Fibroblast of the aortic adventitia (primary cell): ENCODE measurements at regions not wholly inside any gene's neighbourhood (a gene's known extent, or its start where the extent isn't known, plus 50 kb on each side); places are given as distances from the start of the nearest gene placed in this dataset.
A peak's percentile ranks its signal among the peaks of the same experiment; 100 is the strongest.
"Not testable (repeated sequence)": the region's sequence is repeated elsewhere in the genome, so short reads cannot be mapped to it uniquely, and the experiment has no call there.

ENCODE experiments used
- DNase-seq: peaks from one replicate; pipeline ENCODE4 v3.0.0-alpha.2; 2010; ENCODE audit warnings: low read depth
- H3K4me3 ChIP-seq: 2 replicates; pipeline ENCODE4 v1.5.1; 2011; ENCODE audit warnings: low read depth, mild to moderate bottlenecking, control low read depth, low read length, moderate library complexity
- TF ChIP-seq, protein P1 (sequence below): IDR thresholded peaks from 2 replicates; pipeline ENCODE4 v1.5.1; 2011; ENCODE audit warnings: mild to moderate bottlenecking, low read length, control low read depth, inconsistent platforms; ENCODE audit not compliant: insufficient read depth

DNA sequence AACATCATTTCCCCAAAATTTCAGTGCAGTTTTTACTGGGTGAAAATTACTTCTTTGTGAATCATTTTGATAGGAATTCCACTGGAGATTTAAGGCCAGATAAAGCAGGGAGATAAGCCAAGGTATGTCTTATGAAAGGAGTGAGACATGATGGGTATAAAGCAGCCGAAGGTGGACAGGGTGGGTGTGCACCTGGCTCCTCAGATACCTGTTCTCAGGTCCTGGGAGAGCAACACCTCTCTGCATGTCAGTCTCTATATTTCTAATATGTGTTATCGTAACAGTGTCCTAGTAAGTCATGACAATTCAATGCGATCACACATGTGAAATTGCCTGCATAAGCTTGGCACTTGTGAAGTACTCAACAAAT lies 768.8 kb downstream of the RNF144A start:
- DNase-seq = no peak
- TF ChIP-seq, protein P1, sequence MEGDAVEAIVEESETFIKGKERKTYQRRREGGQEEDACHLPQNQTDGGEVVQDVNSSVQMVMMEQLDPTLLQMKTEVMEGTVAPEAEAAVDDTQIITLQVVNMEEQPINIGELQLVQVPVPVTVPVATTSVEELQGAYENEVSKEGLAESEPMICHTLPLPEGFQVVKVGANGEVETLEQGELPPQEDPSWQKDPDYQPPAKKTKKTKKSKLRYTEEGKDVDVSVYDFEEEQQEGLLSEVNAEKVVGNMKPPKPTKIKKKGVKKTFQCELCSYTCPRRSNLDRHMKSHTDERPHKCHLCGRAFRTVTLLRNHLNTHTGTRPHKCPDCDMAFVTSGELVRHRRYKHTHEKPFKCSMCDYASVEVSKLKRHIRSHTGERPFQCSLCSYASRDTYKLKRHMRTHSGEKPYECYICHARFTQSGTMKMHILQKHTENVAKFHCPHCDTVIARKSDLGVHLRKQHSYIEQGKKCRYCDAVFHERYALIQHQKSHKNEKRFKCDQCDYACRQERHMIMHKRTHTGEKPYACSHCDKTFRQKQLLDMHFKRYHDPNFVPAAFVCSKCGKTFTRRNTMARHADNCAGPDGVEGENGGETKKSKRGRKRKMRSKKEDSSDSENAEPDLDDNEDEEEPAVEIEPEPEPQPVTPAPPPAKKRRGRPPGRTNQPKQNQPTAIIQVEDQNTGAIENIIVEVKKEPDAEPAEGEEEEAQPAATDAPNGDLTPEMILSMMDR = no peak
- H3K4me3 ChIP-seq = no peak overlapping the region

GRCh38 chr2:7691961-7692656 lies 774.9 kb downstream of the RNF144A start:
- peak; percentile 14 for DNase-seq
- no peak overlapping the region for H3K4me3 ChIP-seq
- TF ChIP-seq, protein P1 = no peak

DNA sequence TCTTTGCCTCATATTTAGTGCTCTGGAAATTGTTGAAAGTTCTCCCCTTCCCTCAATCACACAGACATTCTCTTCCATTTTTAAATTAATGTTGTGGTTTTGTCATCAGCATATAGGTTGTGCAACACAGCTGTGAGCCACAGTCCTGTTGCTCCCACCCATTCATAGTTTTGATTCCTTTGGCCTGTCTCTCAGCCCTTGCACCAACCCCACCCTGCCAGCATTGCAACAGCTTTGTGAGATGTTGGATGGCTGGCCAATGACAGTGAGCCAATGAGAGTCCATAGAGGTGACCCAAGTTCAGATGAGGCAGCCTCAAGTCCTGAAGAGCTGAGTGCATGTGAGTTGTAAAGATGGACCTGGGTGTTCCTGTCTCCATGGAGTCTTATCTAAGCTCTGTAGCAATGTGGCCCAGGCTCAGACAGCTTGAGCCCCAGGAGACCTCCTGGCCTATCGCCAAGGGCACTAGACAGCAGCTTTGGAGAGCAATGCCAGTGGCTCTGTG lies 775.5 kb downstream of the RNF144A start:
- TF ChIP-seq, protein P1 = no peak
- H3K4me3 ChIP-seq = no peak overlapping the region
- peak; percentile 90 for DNase-seq

DNA sequence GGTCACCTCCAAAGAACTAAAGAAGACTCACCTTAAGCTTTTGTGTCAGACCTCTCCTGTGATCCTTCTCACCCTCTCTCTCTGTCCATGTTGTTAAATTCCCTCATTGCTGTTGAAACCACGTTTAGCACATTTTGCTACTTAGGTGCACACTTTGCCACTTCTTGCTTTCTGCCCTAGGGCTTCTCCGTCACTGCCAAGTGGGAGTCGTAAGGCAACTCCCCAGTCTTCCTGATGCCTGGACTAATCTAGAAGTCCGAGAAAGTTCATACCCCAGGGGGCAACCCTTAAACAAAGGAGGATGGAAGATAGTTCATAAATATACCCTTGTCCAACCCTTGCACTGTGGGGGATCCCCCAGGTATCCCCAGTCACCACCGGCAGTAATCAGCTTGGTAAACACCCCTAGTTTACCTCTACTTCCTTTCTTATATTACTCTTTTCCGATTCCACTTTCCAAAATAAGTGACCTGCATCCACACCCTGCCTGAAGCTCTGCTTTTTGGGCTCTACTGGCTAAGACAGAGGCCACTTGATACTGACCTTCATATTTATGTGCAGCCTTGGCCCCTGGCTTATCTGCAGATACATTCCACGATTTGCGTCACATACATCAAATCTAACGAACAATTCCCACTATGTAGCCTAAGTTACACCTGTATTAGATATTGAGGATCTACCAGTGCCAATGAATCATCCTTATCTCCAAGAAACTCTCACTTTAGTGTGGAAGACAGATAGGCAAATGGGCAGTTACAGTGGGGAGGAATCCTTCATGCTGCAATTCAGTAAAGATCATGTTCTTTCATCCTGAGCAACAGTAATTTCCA lies 776.2 kb downstream of the RNF144A start:
- no peak for DNase-seq
- H3K4me3 ChIP-seq = no peak overlapping the region
- TF ChIP-seq, protein P1 = no peak

DNA sequence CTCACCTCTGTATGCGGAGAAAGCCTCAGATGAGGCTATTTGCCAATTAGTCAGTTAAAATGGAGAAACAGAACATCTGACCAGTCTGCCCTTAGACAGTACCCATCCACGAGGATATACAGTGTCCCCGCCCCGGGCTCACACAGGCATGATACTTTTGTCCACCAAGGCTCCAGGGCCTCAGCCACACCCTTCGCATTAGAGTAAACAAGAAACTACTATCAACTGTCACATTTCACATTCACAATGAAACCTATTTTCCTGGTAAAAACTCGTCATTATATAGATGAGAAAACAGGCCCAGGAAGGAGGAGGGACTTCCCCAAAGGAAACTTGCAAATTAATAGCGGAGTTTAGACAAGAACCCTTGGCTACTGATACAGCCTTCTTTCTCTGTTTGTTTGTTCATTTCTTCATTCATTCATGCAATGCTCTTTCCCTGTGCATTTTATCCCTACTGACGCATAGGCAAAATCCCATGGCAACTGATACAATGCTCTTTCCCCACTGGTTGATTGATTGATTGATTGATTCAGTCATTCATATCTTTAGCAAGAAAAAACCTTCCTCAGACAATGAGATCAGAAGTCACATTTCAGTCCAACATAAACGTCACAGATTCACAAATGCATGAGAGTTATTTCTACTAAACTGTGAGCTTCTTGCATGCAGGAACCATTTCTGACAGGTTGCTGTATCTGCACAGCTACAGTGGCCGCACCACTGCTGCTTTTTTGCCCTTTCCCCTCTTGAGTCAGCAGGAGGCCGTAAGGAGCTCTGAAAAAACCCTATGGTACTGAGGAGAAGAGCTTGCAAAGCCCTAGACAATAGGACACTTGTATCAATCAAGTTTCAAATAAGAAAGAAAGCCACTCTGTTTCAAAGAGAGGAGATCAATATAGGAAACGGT lies 777.1 kb downstream of the RNF144A start:
- H3K4me3 ChIP-seq = no peak overlapping the region
- DNase-seq = no peak
- TF ChIP-seq, protein P1 = no peak

GRCh38 chr2:7696556-7696955 lies 779.3 kb downstream of the RNF144A start:
- not testable (repeated sequence) for H3K4me3 ChIP-seq, DNase-seq

GRCh38 chr2:7697052-7697451 lies 779.8 kb downstream of the RNF144A start:
- H3K4me3 ChIP-seq = no peak overlapping the region
- DNase-seq = no peak
- TF ChIP-seq, protein P1 = no peak
